ENCODE measurements at regions not wholly inside any gene's neighbourhood (a gene's known extent, or its start where the extent isn't known, plus 50 kb on each side); places are given as distances from the start of the nearest gene placed in this dataset.

- CTCF ChIA-PET = interaction anchor here (0.6 to 1.0 kb wide), 2 partner anchors 16 to 146 kb away, joined by 3 to 5 read pairs; no protein-coding TSS in a partner anchor
- BruUV-seq (replicated peaks) = no TSS peak
- no peaks in the 10 kb centered on the region for H3K27me3 Mint-ChIP-seq (ENCODE audit: insufficient read depth, unreplicated experiment)
- intact Hi-C loops (cut with micrococcal nuclease) = no loop called here
- no peaks in the 10 kb centered on the region for H3K36me3 Mint-ChIP-seq (ENCODE audit: insufficient read depth, unreplicated experiment)
- TF ChIP-seq, protein P1, sequence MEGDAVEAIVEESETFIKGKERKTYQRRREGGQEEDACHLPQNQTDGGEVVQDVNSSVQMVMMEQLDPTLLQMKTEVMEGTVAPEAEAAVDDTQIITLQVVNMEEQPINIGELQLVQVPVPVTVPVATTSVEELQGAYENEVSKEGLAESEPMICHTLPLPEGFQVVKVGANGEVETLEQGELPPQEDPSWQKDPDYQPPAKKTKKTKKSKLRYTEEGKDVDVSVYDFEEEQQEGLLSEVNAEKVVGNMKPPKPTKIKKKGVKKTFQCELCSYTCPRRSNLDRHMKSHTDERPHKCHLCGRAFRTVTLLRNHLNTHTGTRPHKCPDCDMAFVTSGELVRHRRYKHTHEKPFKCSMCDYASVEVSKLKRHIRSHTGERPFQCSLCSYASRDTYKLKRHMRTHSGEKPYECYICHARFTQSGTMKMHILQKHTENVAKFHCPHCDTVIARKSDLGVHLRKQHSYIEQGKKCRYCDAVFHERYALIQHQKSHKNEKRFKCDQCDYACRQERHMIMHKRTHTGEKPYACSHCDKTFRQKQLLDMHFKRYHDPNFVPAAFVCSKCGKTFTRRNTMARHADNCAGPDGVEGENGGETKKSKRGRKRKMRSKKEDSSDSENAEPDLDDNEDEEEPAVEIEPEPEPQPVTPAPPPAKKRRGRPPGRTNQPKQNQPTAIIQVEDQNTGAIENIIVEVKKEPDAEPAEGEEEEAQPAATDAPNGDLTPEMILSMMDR (IDR thresholded peaks at IDR 0.05; ENCODE audit: unreplicated experiment) = no peak
- H3K27ac Mint-ChIP-seq (ENCODE audit: low read depth, unreplicated experiment) = no peak overlapping the region
- H3K9me3 Mint-ChIP-seq (ENCODE audit: unreplicated experiment) = no peaks in the 10 kb centered on the region
- POLR2A ChIA-PET = interaction anchor here (0.6 to 1.6 kb wide), 4 partner anchors 15 to 248 kb away, joined by 3 to 4 read pairs (median 4); no protein-coding TSS in a partner anchor
- no peak for DNase-seq (ENCODE audit: unreplicated experiment)
- H3K4me3 Mint-ChIP-seq (ENCODE audit: unreplicated experiment) = no peak overlapping the region
- peaks cover 15% of the 10 kb centered on the region for H3K4me1 Mint-ChIP-seq (ENCODE audit: insufficient read depth, unreplicated experiment)
Measured at GRCh38 chr1:232378266-232379062, 251.5 kb downstream of the SIPA1L2 start.

DNA sequence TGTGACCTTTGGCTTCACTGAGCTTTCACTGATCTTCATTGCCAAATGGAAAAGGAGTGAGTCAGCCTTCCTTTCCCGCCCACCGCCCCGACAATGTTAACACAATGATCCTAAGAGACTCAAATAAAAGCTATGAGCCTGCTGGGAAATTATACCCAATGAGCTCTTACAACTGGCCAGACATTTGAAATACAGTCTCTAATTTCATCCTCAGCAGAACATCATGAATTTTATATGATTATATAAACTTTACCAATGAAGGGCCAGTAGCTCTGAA is 252.5 kb downstream of the SIPA1L2 start:
- Mint-ChIP-seq H3K4me3 (ENCODE audit: unreplicated experiment) (no peak overlapping the region), H3K27ac (ENCODE audit: low read depth, unreplicated experiment) (no peak overlapping the region), H3K9me3 (ENCODE audit: unreplicated experiment) (no peaks in the 10 kb centered on the region), H3K27me3 (ENCODE audit: insufficient read depth, unreplicated experiment) (no peaks in the 10 kb centered on the region), H3K4me1 (ENCODE audit: insufficient read depth, unreplicated experiment) (peaks cover 9% of the 10 kb centered on the region), H3K36me3 (ENCODE audit: insufficient read depth, unreplicated experiment) (no peaks in the 10 kb centered on the region)
- TF ChIP-seq, protein P1 (IDR thresholded peaks at IDR 0.05; ENCODE audit: unreplicated experiment) = no peak
- intact Hi-C loops (cut with micrococcal nuclease) = no loop called here
- DNase-seq (ENCODE audit: unreplicated experiment) = peak; percentile 92
- ChIA-PET POLR2A (interaction anchor here (1.0 to 1.6 kb wide), 6 partner anchors 10 to 249 kb away, joined by 3 read pairs; no protein-coding TSS in a partner anchor), CTCF (interaction anchor here (0.9 to 1.2 kb wide), 4 partner anchors 11 to 250 kb away, joined by 3 to 5 read pairs (median 4); no protein-coding TSS in a partner anchor)
- BruUV-seq (replicated peaks) = no TSS peak

- BruUV-seq (replicated peaks) = no TSS peak
- ChIA-PET CTCF (interaction anchor here (0.7 to 1.2 kb wide), 5 partner anchors 8 to 251 kb away, joined by 3 to 4 read pairs (median 3); no protein-coding TSS in a partner anchor), POLR2A (interaction anchor here (1.0 to 1.6 kb wide), 5 partner anchors 9 to 37 kb away, joined by 3 read pairs; no protein-coding TSS in a partner anchor)
- Mint-ChIP-seq H3K36me3 (ENCODE audit: insufficient read depth, unreplicated experiment) (no peaks in the 10 kb centered on the region), H3K4me3 (ENCODE audit: unreplicated experiment) (no peak overlapping the region), H3K27me3 (ENCODE audit: insufficient read depth, unreplicated experiment) (no peaks in the 10 kb centered on the region), H3K4me1 (ENCODE audit: insufficient read depth, unreplicated experiment) (peaks cover 9% of the 10 kb centered on the region), H3K9me3 (ENCODE audit: unreplicated experiment) (no peaks in the 10 kb centered on the region), H3K27ac (ENCODE audit: low read depth, unreplicated experiment) (no peak overlapping the region)
- TF ChIP-seq, protein P1 (IDR thresholded peaks at IDR 0.05; ENCODE audit: unreplicated experiment) = no peak
- intact Hi-C loops (cut with micrococcal nuclease) = no loop called here
- no peak for DNase-seq (ENCODE audit: unreplicated experiment)
Measured at GRCh38 chr1:232376632-232377493, 253.1 kb downstream of the SIPA1L2 start.

All from MCF 10A (cell line).